Keratinocyte (primary cell): ENCODE measurements at regions not wholly inside any gene's neighbourhood (a gene's known extent, or its start where the extent isn't known, plus 50 kb on each side); places are given as distances from the start of the nearest gene placed in this dataset.

Experiments used
- CTCF ChIP-seq, 3 experiments: IDR thresholded peaks in 1 of 3; conservative IDR thresholded peaks in 1 of 3; optimal IDR thresholded peaks in 1 of 3; 2 replicates in 2 of 3; 3 replicates in 1 of 3; pipeline versions ENCODE3 to v1.5.1; 2011; ENCODE audit warnings: low read length in 3 of 3, mild to moderate bottlenecking in 3 of 3, moderate library complexity in 2 of 3, control low read depth in 1 of 3, inconsistent platforms in 1 of 3; ENCODE audit not compliant: insufficient read depth in 2 of 3; ENCODE audit errors: extremely low read depth in 1 of 3
- EZH2 ChIP-seq: IDR thresholded peaks from one replicate; pipeline ENCODE4 v1.6.1; 2012; ENCODE audit warnings: inconsistent platforms, mild to moderate bottlenecking, low read length, moderate library complexity

- TF ChIP-seq CTCF (optimal IDR thresholded peaks at IDR 0.05 in 1 of 3, IDR thresholded peaks at IDR 0.05 in 1 of 3, conservative IDR thresholded peaks at IDR 0.05 in 1 of 3; ENCODE audit: extremely low read depth in 1 of 3, insufficient read depth in 2 of 3, low read length in 3 of 3) (no peak), EZH2 (no peak)
Observed at GRCh38 chr18:47613929-47614328, 316.5 kb downstream of the SMAD2 start.
